ENCODE measurements at regions not wholly inside any gene's neighbourhood (a gene's known extent, or its start where the extent isn't known, plus 50 kb on each side); places are given as distances from the start of the nearest gene placed in this dataset.

DNA sequence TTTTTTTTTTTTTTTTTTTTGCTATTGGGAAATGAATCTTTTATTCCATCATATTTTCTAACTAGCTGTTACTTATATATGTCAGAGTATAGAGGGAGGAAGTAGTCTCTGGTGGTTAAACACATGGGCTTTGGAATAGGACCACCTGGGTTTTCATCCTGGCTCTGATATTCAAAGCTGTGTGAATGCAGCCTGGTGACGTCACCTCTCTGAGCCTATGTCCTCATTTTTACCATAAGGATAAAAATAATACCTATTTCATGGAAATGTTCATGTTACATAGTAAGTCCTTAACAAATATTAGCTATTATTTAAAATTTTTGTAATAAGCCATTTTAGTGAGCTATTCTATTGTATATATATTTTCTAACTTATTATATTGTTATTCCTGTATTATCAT is 58.8 kb upstream of the TOX2 start:
- Histone ChIP-seq H3K36me3 (ENCODE audit: insufficient read depth, low read length) (no peaks in the 10 kb centered on the region), H3K4me1 (ENCODE audit: insufficient read depth, low read length) (no peaks in the 10 kb centered on the region), H3K27ac (ENCODE audit: low read depth in 1 of 2, low read length in 2 of 2) (no peak overlapping the region), H3K4me3 (ENCODE audit: low read length) (no peak overlapping the region), H3K27me3 (ENCODE audit: control insufficient read depth in 1 of 2, insufficient read depth in 2 of 2, low read length in 2 of 2) (no peaks in the 10 kb centered on the region), H3K9me3 (ENCODE audit: control insufficient read depth in 1 of 2, insufficient read depth in 1 of 2, low read length in 2 of 2) (peaks cover 0 to 5% of the 10 kb centered on the region in 2 experiments)
- no peak overlapping the region for H3K27ac Mint-ChIP-seq
- no peak for ATAC-seq (ENCODE audit: poor library complexity)
- CTCF ChIA-PET: interaction anchor here (1.6 kb wide), 1 partner anchor 29 kb away, joined by 3 read pairs; no protein-coding TSS in a partner anchor
- no peak overlapping the region for H3K4me3 Mint-ChIP-seq
- TF ChIP-seq, protein P1, sequence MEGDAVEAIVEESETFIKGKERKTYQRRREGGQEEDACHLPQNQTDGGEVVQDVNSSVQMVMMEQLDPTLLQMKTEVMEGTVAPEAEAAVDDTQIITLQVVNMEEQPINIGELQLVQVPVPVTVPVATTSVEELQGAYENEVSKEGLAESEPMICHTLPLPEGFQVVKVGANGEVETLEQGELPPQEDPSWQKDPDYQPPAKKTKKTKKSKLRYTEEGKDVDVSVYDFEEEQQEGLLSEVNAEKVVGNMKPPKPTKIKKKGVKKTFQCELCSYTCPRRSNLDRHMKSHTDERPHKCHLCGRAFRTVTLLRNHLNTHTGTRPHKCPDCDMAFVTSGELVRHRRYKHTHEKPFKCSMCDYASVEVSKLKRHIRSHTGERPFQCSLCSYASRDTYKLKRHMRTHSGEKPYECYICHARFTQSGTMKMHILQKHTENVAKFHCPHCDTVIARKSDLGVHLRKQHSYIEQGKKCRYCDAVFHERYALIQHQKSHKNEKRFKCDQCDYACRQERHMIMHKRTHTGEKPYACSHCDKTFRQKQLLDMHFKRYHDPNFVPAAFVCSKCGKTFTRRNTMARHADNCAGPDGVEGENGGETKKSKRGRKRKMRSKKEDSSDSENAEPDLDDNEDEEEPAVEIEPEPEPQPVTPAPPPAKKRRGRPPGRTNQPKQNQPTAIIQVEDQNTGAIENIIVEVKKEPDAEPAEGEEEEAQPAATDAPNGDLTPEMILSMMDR (IDR thresholded peaks at IDR 0.05): no peak
- H3K4me1 Mint-ChIP-seq (ENCODE audit: low read depth): no peaks in the 10 kb centered on the region
- POLR2A ChIA-PET: no interaction called here
- no peaks in the 10 kb centered on the region for H3K9me3 Mint-ChIP-seq
- DNase-seq: no peak
- H3K27me3 Mint-ChIP-seq: no peaks in the 10 kb centered on the region
- intact Hi-C loops (cut with DNase I, micrococcal nuclease): no loop called here
- no peaks in the 10 kb centered on the region for H3K36me3 Mint-ChIP-seq (ENCODE audit: low read depth)

DNA sequence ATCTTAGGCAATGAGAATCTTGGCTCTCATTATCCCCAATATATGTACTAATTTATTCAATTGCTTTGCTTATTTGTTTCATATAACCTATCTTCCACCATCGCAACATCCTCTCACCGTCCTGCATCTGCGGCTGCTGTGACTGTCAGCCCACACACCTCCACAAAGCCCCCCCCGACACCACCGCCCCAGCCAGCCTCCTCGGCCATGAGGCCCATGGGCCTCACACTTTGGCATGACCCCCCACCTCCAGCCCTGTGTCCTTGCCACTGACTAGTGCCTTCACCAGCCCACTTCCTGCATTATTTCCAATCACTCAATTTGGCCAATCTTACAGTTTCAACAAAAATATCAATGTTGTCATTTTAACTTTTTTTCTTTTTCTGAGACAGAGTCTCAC is 60.7 kb upstream of the TOX2 start:
- Histone ChIP-seq H3K4me1 (ENCODE audit: insufficient read depth, low read length) (no peaks in the 10 kb centered on the region), H3K27me3 (ENCODE audit: control insufficient read depth in 1 of 2, insufficient read depth in 2 of 2, low read length in 2 of 2) (no peaks in the 10 kb centered on the region), H3K36me3 (ENCODE audit: insufficient read depth, low read length) (no peaks in the 10 kb centered on the region), H3K4me3 (ENCODE audit: low read length) (no peak overlapping the region), H3K27ac (ENCODE audit: low read depth in 1 of 2, low read length in 2 of 2) (no peak overlapping the region), H3K9me3 (ENCODE audit: control insufficient read depth in 1 of 2, insufficient read depth in 1 of 2, low read length in 2 of 2) (peaks cover 0 to 5% of the 10 kb centered on the region in 2 experiments)
- H3K4me3 Mint-ChIP-seq: no peak overlapping the region
- H3K4me1 Mint-ChIP-seq (ENCODE audit: low read depth): no peaks in the 10 kb centered on the region
- H3K36me3 Mint-ChIP-seq (ENCODE audit: low read depth): no peaks in the 10 kb centered on the region
- no peaks in the 10 kb centered on the region for H3K9me3 Mint-ChIP-seq
- no peaks in the 10 kb centered on the region for H3K27me3 Mint-ChIP-seq
- no peak for ATAC-seq (ENCODE audit: poor library complexity)
- no peak for DNase-seq
- CTCF ChIA-PET: no interaction called here
- POLR2A ChIA-PET: no interaction called here
- TF ChIP-seq, protein P1 (IDR thresholded peaks at IDR 0.05): no peak
- intact Hi-C loops (cut with DNase I, micrococcal nuclease): no loop called here
- H3K27ac Mint-ChIP-seq: no peak overlapping the region

DNA sequence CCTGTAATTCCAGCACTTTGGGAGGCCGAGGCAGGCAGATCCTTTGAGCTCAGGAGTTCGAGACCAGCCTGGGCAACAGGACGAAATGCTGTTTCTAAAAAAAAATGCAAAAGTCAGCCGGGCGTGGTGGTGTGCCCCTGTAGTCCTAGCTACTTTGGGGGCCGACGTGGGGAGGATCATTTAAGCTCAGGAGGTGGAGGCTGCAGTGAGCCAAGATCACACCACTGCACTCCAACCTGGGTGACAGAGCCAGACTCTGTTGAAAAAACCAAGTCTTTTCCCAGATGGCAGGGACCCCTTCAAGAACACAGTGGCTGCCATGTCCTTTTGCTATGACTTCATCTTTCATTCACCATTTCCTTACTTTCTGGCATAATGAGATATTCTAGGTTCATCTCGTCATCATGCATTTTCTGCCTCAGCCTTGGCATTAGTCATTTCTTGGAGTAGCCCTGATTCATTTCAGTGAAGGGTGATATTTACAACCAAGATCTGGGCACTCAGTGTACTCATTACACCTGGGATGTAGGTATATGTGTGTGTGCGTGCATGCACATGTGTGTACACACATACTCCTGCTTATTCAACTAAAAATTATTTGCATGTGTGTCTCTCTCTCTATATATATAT is 61.4 kb upstream of the TOX2 start:
- H3K27me3 Mint-ChIP-seq: no peaks in the 10 kb centered on the region
- Histone ChIP-seq H3K27ac (ENCODE audit: low read depth in 1 of 2, low read length in 2 of 2) (no peak overlapping the region), H3K9me3 (ENCODE audit: control insufficient read depth in 1 of 2, insufficient read depth in 1 of 2, low read length in 2 of 2) (peaks cover 0 to 5% of the 10 kb centered on the region in 2 experiments), H3K4me1 (ENCODE audit: insufficient read depth, low read length) (no peaks in the 10 kb centered on the region), H3K27me3 (ENCODE audit: control insufficient read depth in 1 of 2, insufficient read depth in 2 of 2, low read length in 2 of 2) (no peaks in the 10 kb centered on the region), H3K36me3 (ENCODE audit: insufficient read depth, low read length) (no peaks in the 10 kb centered on the region), H3K4me3 (ENCODE audit: low read length) (no peak overlapping the region)
- intact Hi-C loops (cut with DNase I, micrococcal nuclease): no loop called here
- no peak overlapping the region for H3K27ac Mint-ChIP-seq
- TF ChIP-seq, protein P1 (IDR thresholded peaks at IDR 0.05): no peak
- no peaks in the 10 kb centered on the region for H3K36me3 Mint-ChIP-seq (ENCODE audit: low read depth)
- ATAC-seq (ENCODE audit: poor library complexity) (no peak), DNase-seq (no peak)
- POLR2A ChIA-PET: no interaction called here
- H3K4me1 Mint-ChIP-seq (ENCODE audit: low read depth): no peaks in the 10 kb centered on the region
- H3K9me3 Mint-ChIP-seq: no peaks in the 10 kb centered on the region
- H3K4me3 Mint-ChIP-seq: no peak overlapping the region
- CTCF ChIA-PET: no interaction called here
